DLD1 (cell line): ENCODE measurements at regions not wholly inside any gene's neighbourhood (a gene's known extent, or its start where the extent isn't known, plus 50 kb on each side); places are given as distances from the start of the nearest gene placed in this dataset.

Experiments
- in situ Hi-C: cut with HindIII; loops from 2 replicates; pipeline ENCODE4 v1.10.0; 2017; ENCODE audit warnings: low sequenced_read_pairs

GRCh38 chr7:45235905-45236304 lies 78.3 kb downstream of the RAMP3 start:
- in situ Hi-C loops = no loop called here

GRCh38 chr7:45236666-45237065 lies 79.1 kb downstream of the RAMP3 start:
- in situ Hi-C loops = no loop called here

- in situ Hi-C loops = no loop called here
These were observed 80.3 kb downstream of the RAMP3 start for GRCh38 chr7:45237788-45238461.

GRCh38 chr7:45238806-45239205 lies 81.2 kb downstream of the RAMP3 start:
- in situ Hi-C loops = no loop called here

- in situ Hi-C loops = no loop called here
These were observed 81.9 kb downstream of the RAMP3 start for GRCh38 chr7:45239486-45239885.

- in situ Hi-C loops = loop anchor here (5.0 to 10.0 kb wide), 2 partner anchors 54 to 63 kb away; no protein-coding TSS in a partner anchor
These were observed 82.7 kb downstream of the RAMP3 start for GRCh38 chr7:45240273-45240771.

- in situ Hi-C loops = loop anchor here (5.0 to 10.0 kb wide), 2 partner anchors 54 to 64 kb away; no protein-coding TSS in a partner anchor
These were observed 83.3 kb downstream of the RAMP3 start for GRCh38 chr7:45240926-45241325.

- in situ Hi-C loops = loop anchor here (5.0 to 10.0 kb wide), 2 partner anchors 53 to 64 kb away; no protein-coding TSS in a partner anchor
These were observed 83.9 kb downstream of the RAMP3 start for GRCh38 chr7:45241339-45242109.

GRCh38 chr7:45242261-45242660 lies 84.7 kb downstream of the RAMP3 start:
- in situ Hi-C loops = loop anchor here (5.0 to 10.0 kb wide), 2 partner anchors 53 to 65 kb away; no protein-coding TSS in a partner anchor

GRCh38 chr7:45242698-45243097 lies 85.1 kb downstream of the RAMP3 start:
- in situ Hi-C loops = loop anchor here (5.0 to 10.0 kb wide), 2 partner anchors 52 to 65 kb away; no protein-coding TSS in a partner anchor

GRCh38 chr7:45244981-45245380 lies 87.4 kb downstream of the RAMP3 start:
- in situ Hi-C loops = loop anchor here (5.0 to 10.0 kb wide), 2 partner anchors 50 to 68 kb away; no protein-coding TSS in a partner anchor

- in situ Hi-C loops = loop anchor here (10.0 kb wide), 1 partner anchor 48 kb away; no protein-coding TSS in a partner anchor
These were observed 88.7 kb downstream of the RAMP3 start for GRCh38 chr7:45246339-45246738.

- in situ Hi-C loops = no loop called here
These were observed 94.7 kb downstream of the RAMP3 start for GRCh38 chr7:45252248-45252647.

- in situ Hi-C loops = no loop called here
These were observed 95.3 kb downstream of the RAMP3 start for GRCh38 chr7:45252857-45253256.

GRCh38 chr7:45253368-45253767 lies 95.8 kb downstream of the RAMP3 start:
- in situ Hi-C loops = no loop called here

- in situ Hi-C loops = no loop called here
These were observed 97.6 kb downstream of the RAMP3 start for GRCh38 chr7:45255187-45255586.

- in situ Hi-C loops = no loop called here
These were observed 98.7 kb downstream of the RAMP3 start for GRCh38 chr7:45256309-45256708.

GRCh38 chr7:45256775-45257174 lies 99.2 kb downstream of the RAMP3 start:
- in situ Hi-C loops = no loop called here

GRCh38 chr7:45257284-45257683 lies 99.7 kb downstream of the RAMP3 start:
- in situ Hi-C loops = no loop called here

- in situ Hi-C loops = no loop called here
These were observed 101.1 kb downstream of the RAMP3 start for GRCh38 chr7:45258533-45259226.

- in situ Hi-C loops = no loop called here
These were observed 101.6 kb downstream of the RAMP3 start for GRCh38 chr7:45259227-45259596.
